ENCODE measurements at regions not wholly inside any gene's neighbourhood (a gene's known extent, or its start where the extent isn't known, plus 50 kb on each side); places are given as distances from the start of the nearest gene placed in this dataset.

GRCh38 chr1:96515925-96516324 lies 205.7 kb upstream of the PTBP2 start:
- Histone ChIP-seq H3K9me3 (replicated peaks; ENCODE audit: control insufficient read depth, insufficient read depth, low read length) (no peaks in the 10 kb centered on the region), H3K9me1 (replicated peaks; ENCODE audit: control insufficient read depth, extremely low read depth, insufficient read depth, low read length) (no peaks in the 10 kb centered on the region), H4K20me1 (replicated peaks; ENCODE audit: control insufficient read depth, extremely low read depth, insufficient read depth, low read length) (no peaks in the 10 kb centered on the region), H3K4me3 (replicated peaks in 1 of 3; ENCODE audit: insufficient read depth in 1 of 3, low read depth in 1 of 3, low read length in 3 of 3) (no peak overlapping the region), H3K4me1 (ENCODE audit: control insufficient read depth, extremely low read depth, insufficient read depth, low read length) (no peaks in the 10 kb centered on the region), H2AFZ (ENCODE audit: low read depth, low read length) (no peak overlapping the region), H3K4me2 (ENCODE audit: insufficient read depth, low read length) (no peak overlapping the region), H3K27ac (ENCODE audit: insufficient read depth, low read depth, low read length) (no peak overlapping the region), H3K79me2 (ENCODE audit: control insufficient read depth, insufficient read depth, low read length) (no peaks in the 10 kb centered on the region), H3K27me3 (ENCODE audit: control insufficient read depth in 2 of 2, insufficient read depth in 2 of 2, low read length in 2 of 2) (no peaks in the 10 kb centered on the region), H3K36me3 (ENCODE audit: control insufficient read depth in 2 of 2, extremely low read depth in 1 of 2, insufficient read depth in 2 of 2, low read length in 2 of 2) (no peaks in the 10 kb centered on the region), H3K9ac (replicated peaks; ENCODE audit: extremely low read depth, insufficient read depth, low read length) (no peak overlapping the region)
- no peak for FAIRE-seq
- ChIA-PET CTCF (no interaction called here), POLR2A (no interaction called here)
- BruUV-seq (replicated peaks), result no TSS peak
- TF ChIP-seq MYC (IDR thresholded peaks at IDR 0.05; ENCODE audit: low read depth, low read length) (no peak), POLR2AphosphoS5 (IDR thresholded peaks at IDR 0.05; ENCODE audit: insufficient read depth, low read depth, low read length) (no peak), MAX (IDR thresholded peaks at IDR 0.05; ENCODE audit: insufficient read depth, insufficient read length) (no peak), JUN (IDR thresholded peaks at IDR 0.05; ENCODE audit: borderline replicate concordance, insufficient read depth, insufficient read length, low read depth) (no peak), CTCF (IDR thresholded peaks at IDR 0.05; ENCODE audit: extremely low read depth in 1 of 2, insufficient read depth in 1 of 2, low read depth in 1 of 2, low read length in 2 of 2) (no peak), EZH2 (IDR thresholded peaks at IDR 0.05; ENCODE audit: borderline replicate concordance, low read depth, low read length, severe bottlenecking) (no peak), FOS (IDR thresholded peaks at IDR 0.05; ENCODE audit: borderline replicate concordance, insufficient read depth, low read length) (no peak), POLR2A (IDR thresholded peaks at IDR 0.05; ENCODE audit: low read depth, low read length) (no peak), GATA2 (IDR thresholded peaks at IDR 0.05; ENCODE audit: insufficient read depth, insufficient read length, low read depth, low read length) (no peak)
- dilution Hi-C loops (cut with MboI; ENCODE audit: extremely low pct_ligation_motif_present, low sequenced_read_pairs), result no loop called here
- intact Hi-C loops (cut with micrococcal nuclease), result no loop called here
- DNase-seq (ENCODE audit: low read depth, low spot score), result no peak

All from endothelial cell of umbilical vein (primary cell).